GM12873 (cell line): ENCODE measurements at regions not wholly inside any gene's neighbourhood (a gene's known extent, or its start where the extent isn't known, plus 50 kb on each side); places are given as distances from the start of the nearest gene placed in this dataset.

Source experiments
- CTCF ChIP-seq: IDR thresholded peaks from 2 replicates; pipeline ENCODE4 v1.5.1; 2012; ENCODE audit warnings: low read depth, mild to moderate bottlenecking, moderate library complexity, low read length, control low read depth; ENCODE audit not compliant: insufficient read depth; ENCODE audit errors: missing control alignments

DNA sequence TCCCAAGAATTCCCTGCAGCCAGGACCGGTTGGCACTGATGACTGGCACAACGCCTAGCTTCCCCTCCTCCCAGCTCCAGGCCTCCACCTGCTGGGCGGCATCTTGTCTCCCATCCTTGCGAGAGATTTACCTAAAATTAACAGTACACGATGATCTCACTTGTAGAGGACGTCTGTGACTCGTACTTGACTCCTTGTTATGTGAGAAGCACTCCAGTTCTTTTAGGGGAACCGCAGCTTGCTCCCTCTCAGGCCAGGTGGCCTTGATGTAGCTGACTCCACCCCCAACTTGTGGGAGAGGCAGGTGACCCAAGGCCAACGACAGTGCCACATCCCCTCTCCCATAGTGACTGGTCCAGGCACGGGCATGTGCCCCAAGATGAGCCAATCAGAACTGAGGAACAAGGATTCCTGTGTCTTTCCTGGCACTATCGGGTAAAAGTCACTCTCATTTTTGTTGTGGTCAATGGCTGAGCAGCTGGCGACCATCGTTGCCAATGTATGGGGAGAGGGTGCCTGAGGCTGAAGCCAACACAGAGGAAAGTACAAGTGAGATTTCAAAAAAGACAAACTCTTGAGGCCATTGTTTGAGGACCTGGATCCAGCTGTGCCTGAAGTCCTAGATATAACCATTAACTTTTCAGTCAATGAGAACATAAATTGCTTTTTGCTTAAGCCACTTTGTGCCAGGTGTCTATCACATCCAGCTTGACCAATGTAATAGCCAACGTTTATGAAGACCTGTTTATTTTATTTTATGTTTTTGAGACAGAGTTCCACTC is 208.7 kb downstream of the RBM19 start:
- no peak for TF ChIP-seq CTCF

GRCh38 chr12:113756609-113757008 is 209.5 kb downstream of the RBM19 start:
- no peak for TF ChIP-seq CTCF

DNA sequence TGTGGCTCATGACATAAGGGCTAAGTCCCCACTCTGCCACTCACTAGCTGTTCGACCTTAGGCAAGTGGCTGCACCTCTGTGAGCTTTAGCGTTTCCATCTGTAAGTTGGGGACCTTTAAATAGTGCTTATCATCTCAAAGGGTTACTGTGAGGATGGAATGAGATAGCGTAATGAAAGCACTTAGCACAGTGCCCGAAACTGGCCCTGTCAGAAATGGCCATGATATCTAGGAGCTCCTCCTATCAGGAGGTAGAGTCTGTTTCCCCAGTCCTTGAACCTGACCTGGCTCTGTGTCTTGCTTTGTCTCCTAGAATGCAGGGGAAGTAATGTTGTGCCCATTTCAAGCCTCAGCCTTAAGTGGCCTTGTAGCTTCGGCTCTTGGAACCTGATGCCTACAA is 211.0 kb downstream of the RBM19 start:
- no peak for TF ChIP-seq CTCF

DNA sequence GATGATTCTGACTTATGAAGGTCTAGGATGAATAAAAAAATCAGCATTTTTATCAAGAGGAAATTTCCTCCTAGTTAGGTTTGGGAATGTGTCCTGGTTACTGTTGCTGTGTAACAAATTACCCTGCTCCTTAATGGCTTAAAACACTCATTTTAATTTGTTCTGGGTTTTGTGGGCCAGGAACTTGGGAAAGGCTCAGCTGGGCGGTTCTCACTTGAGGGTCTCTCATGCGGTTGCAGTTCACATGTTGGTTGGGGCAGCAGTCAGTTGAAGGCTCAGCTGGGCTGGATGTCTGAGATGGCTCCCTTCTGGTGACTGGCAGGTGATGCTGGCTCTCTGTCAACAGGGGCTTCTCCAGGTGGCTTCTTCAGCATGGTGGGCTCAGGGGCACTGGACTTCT is 214.6 kb downstream of the RBM19 start:
- TF ChIP-seq CTCF = no peak

- no peak for TF ChIP-seq CTCF
Observed at GRCh38 chr12:113749433-113749815, 216.7 kb downstream of the RBM19 start.

DNA sequence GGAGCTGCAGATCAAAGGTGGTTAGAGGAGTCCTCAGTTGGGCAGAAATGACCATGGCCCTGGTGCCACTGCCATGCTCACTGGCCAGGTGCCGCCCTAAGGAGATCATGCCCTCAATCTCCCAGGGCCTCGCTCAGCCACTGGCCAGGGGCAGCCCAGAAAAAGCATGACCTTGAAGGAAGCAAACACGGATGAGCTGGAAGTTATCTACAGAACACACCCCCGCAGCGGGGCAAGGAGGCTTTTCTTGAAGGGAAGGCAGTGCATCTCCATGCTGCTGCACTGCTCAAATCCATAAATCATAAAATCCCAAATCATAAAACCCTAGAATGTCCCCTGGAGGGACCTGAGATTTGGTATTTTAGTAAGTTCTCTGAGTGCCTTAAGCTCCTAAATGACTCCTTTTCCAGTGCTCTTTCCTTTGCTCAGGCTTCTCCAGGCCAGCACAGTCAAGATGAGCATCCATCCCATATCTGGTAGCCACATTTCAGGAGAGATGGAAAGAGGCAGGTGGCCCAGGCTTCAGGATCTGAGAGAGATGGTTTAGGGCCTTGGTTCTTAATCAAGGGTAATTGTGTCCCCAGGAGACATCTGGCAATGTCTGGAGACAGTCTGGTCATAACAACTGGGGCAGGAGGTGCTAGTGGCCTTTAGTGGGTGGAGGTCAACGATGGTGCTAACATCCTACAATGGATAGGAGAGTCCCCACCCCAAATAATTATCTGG is 217.3 kb downstream of the RBM19 start:
- TF ChIP-seq CTCF = no peak

- no peak for TF ChIP-seq CTCF
Observed at GRCh38 chr12:113747017-113747416, 219.1 kb downstream of the RBM19 start.
